Kidney epithelial cell (primary cell): ENCODE measurements at regions not wholly inside any gene's neighbourhood (a gene's known extent, or its start where the extent isn't known, plus 50 kb on each side); places are given as distances from the start of the nearest gene placed in this dataset.

Experiments
- DNase-seq: peaks from one replicate; pipeline ENCODE4 v3.0.0-alpha.2; 2010; ENCODE audit warnings: low read depth
- H3K27me3 ChIP-seq: 2 replicates; pipeline ENCODE4 v1.6.0; 2011; ENCODE audit warnings: low read length; ENCODE audit not compliant: control insufficient read depth, insufficient read depth
- H3K36me3 ChIP-seq: 2 replicates; pipeline ENCODE4 v1.5.1; 2011; ENCODE audit warnings: low read length; ENCODE audit not compliant: control insufficient read depth, insufficient read depth
- H3K4me3 ChIP-seq: 2 replicates; pipeline ENCODE4 v1.5.1; 2011; ENCODE audit warnings: low read depth, mild to moderate bottlenecking, control low read depth, low read length
- CTCF ChIP-seq: IDR thresholded peaks from 2 replicates; pipeline ENCODE4 v1.5.1; 2011; ENCODE audit warnings: mild to moderate bottlenecking, moderate library complexity, low read length, control low read depth, inconsistent platforms; ENCODE audit not compliant: insufficient read depth, poor library complexity, severe bottlenecking

GRCh38 chr5:155919725-155920124 lies 407.2 kb upstream of the SGCD start:
- no peaks in the 10 kb centered on the region for H3K36me3 ChIP-seq
- DNase-seq: no peak
- no peak overlapping the region for H3K4me3 ChIP-seq
- no peaks in the 10 kb centered on the region for H3K27me3 ChIP-seq
- no peak for TF ChIP-seq CTCF

GRCh38 chr5:155921621-155922020 lies 405.3 kb upstream of the SGCD start:
- no peak for TF ChIP-seq CTCF
- Histone ChIP-seq H3K4me3 (no peak overlapping the region), H3K36me3 (no peaks in the 10 kb centered on the region), H3K27me3 (no peaks in the 10 kb centered on the region)
- DNase-seq: no peak

- no peak for DNase-seq
- no peak for TF ChIP-seq CTCF
- no peak overlapping the region for H3K4me3 ChIP-seq
- no peaks in the 10 kb centered on the region for H3K27me3 ChIP-seq
- no peaks in the 10 kb centered on the region for H3K36me3 ChIP-seq
Measured at GRCh38 chr5:155923784-155924183, 403.2 kb upstream of the SGCD start.

- DNase-seq: no peak
- TF ChIP-seq CTCF: no peak
- H3K27me3 ChIP-seq: no peaks in the 10 kb centered on the region
- H3K36me3 ChIP-seq: no peaks in the 10 kb centered on the region
- H3K4me3 ChIP-seq: no peak overlapping the region
Measured at GRCh38 chr5:155926031-155926430, 400.9 kb upstream of the SGCD start.

GRCh38 chr5:155926766-155927165 lies 400.2 kb upstream of the SGCD start:
- DNase-seq: no peak
- Histone ChIP-seq H3K27me3 (no peaks in the 10 kb centered on the region), H3K4me3 (no peak overlapping the region), H3K36me3 (no peaks in the 10 kb centered on the region)
- TF ChIP-seq CTCF: no peak

- Histone ChIP-seq H3K36me3 (no peaks in the 10 kb centered on the region), H3K4me3 (no peak overlapping the region), H3K27me3 (no peaks in the 10 kb centered on the region)
- TF ChIP-seq CTCF: no peak
- no peak for DNase-seq
Measured at GRCh38 chr5:155929112-155929511, 397.9 kb upstream of the SGCD start.
